MM.1S (cell line): ENCODE measurements at regions not wholly inside any gene's neighbourhood (a gene's known extent, or its start where the extent isn't known, plus 50 kb on each side); places are given as distances from the start of the nearest gene placed in this dataset.

Source experiments
- EZH2 ChIP-seq: fragments of 300-600 bp; sonication (generic); optimal IDR thresholded peaks from 2 replicates; pipeline ENCODE3; 2017; ENCODE audit warnings: low read depth, mild to moderate bottlenecking, antibody characterized with exemption, low read length, mixed read lengths
- TF ChIP-seq, protein P1 (sequence below): fragments of 300-600 bp; sonication (generic); IDR thresholded peaks from 2 replicates; pipeline ENCODE4 v1.5.1; 2016; ENCODE audit warnings: antibody characterized with exemption, low read length, mixed read lengths

- TF ChIP-seq, protein P1, sequence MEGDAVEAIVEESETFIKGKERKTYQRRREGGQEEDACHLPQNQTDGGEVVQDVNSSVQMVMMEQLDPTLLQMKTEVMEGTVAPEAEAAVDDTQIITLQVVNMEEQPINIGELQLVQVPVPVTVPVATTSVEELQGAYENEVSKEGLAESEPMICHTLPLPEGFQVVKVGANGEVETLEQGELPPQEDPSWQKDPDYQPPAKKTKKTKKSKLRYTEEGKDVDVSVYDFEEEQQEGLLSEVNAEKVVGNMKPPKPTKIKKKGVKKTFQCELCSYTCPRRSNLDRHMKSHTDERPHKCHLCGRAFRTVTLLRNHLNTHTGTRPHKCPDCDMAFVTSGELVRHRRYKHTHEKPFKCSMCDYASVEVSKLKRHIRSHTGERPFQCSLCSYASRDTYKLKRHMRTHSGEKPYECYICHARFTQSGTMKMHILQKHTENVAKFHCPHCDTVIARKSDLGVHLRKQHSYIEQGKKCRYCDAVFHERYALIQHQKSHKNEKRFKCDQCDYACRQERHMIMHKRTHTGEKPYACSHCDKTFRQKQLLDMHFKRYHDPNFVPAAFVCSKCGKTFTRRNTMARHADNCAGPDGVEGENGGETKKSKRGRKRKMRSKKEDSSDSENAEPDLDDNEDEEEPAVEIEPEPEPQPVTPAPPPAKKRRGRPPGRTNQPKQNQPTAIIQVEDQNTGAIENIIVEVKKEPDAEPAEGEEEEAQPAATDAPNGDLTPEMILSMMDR, result no peak
- no peak for TF ChIP-seq EZH2
These were observed 1818.1 kb upstream of the RAG2 start for GRCh38 chr11:38416141-38416540.
